GM19463 (cell line): ENCODE measurements at regions not wholly inside any gene's neighbourhood (a gene's known extent, or its start where the extent isn't known, plus 50 kb on each side); places are given as distances from the start of the nearest gene placed in this dataset.
"Not testable (repeated sequence)": the region's sequence is repeated elsewhere in the genome, so short reads cannot be mapped to it uniquely, and the experiment has no call there.

Source experiments
- ATAC-seq: cut with Tn5 transposase; IDR thresholded peaks from one replicate; pipeline ENCODE4 v1.9.1; 2021; ENCODE audit warnings: mild to moderate bottlenecking, moderate library complexity; ENCODE audit not compliant: unreplicated experiment

DNA sequence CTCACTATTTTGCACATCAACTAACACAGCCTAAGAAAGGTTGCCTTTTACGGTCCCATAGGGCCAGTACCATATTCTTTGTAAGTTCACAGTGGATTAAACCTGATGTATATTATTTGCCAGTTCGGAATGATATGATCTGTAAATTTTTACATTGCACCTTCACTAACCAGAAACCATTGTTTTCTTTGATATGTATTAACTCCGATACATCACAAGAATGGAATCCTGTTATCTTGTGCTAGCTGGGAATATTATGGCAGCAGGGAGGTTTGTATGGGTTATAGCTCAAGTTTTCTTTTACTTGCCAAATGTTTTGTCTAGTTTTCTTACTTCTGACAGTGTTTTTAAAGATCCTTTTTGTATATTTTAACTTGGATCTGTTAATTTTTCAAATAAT, 51.4 kb upstream of the S1PR1 start:
- ATAC-seq: no peak

DNA sequence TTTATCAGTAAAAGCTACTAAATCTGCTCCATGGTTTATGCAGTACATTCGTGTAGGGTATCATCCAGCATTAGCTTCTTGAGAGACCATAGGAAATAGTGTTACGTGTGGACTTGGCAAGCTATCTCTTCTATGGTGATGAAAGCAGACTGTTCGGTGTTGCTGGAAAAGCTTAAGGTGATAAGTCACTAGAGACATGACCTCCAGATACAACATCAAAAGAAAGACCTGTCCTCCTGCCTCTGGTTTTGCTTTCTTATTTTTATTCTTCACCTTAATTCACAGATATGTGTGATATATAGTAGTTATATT, 53.5 kb upstream of the S1PR1 start:
- no peak for ATAC-seq

DNA sequence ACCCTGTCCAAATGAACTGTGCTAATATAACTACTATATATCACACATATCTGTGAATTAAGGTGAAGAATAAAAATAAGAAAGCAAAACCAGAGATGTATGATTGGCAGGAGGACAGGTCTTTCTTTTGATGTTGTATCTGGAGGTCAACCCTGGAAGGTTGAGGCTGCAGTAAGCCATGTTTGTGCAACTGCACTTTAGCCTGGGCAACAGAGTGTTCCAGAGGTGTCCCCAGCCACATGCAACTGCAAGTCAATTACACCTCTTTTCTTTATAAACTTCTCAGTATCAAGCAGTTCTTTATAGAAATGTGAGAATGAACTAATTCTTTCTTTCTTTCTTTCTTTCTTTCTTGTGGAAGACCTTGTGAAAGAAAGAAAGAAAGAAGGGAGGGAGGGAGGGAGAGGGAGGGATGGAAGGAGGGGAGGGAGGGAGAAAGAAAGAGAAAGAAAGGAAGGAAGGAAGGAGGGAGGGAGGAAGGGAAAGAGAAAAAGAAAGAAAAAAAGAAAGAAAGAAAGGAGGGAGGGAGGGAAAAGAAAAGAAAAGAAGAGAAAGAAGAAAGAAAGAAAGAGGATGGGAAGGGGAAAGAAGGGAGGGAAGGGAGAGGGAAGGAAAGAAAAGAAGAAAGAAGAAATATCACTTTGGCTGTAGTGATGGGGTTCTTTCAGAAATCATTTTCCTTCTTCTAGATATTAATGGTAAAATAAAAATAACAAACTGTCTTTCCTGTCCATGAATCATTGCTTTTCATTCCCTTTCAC, 54.0 kb upstream of the S1PR1 start:
- ATAC-seq: no peak

DNA sequence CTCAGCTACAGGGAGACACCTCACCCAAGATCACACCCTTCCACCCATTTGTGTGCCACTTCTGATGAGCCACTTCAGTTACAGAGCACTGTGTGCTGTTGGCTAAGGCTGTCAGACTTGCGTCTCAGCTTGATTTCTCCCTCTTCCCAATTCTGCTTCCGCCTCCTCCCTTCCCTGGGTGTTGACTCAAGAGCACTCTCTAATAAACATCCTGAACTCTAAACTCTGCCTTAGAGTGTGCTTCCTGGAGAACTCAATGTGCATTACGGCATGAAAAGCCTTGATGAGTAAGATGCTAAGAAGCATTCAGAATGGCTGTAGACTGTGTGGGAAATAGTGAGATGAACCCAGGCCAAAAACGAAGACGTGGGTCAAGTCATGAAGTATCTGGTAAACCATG, 54.9 kb upstream of the S1PR1 start:
- ATAC-seq: no peak

DNA sequence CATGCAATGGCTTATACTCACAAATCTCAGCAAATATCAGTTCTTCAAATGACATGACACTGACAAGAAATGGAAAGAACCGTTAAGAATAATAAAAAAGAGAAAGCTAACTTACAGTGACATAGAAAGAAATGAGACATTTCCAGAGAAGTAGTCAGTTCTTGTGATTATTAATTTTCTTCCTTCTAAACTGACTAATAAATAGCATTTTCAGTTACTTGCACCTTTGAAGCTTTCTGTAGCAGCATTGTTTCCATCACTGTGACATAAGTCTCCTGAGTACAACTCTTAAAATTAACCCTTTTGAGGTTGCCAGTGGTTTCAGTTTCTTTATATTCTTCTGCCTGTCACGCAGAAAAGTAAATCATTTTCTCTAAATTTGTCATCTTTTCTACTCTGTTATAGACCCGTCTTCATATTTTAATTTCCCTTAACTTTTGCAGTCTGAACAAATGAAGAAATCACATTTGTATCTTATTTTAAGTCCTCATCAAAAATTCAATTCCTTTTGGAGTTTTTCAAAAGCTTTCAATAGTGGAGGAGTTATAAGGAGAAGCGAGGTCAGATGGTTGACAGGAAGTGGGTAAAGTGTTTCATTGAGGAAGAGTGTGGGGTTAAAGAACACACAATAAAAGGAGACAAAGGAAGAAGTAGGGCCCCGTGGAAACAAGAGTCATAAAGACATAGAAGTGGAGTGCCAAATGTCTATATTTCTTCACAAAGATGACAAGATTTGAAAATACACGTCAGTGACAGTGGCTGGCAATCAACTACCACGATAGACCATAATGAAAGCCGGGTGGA, 57.9 kb upstream of the S1PR1 start:
- ATAC-seq: peak; percentile 83

DNA sequence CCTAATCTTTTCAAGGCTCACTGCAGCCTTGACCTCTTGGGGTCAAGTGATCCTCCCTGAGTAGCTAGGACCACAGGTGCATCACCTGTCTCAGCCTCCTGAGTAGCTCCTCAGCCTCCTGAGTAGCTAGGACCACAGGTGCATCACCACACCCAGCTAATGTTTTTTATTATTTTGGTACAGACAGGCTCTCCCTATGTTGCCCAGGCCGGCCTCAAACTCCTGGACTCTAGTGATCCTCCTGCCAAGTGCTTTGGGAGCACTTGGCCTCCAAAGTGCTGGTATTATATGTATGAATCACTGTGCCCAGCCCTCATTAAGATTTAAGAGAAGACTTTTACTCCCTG, 58.5 kb upstream of the S1PR1 start:
- ATAC-seq: peak; percentile 3

DNA sequence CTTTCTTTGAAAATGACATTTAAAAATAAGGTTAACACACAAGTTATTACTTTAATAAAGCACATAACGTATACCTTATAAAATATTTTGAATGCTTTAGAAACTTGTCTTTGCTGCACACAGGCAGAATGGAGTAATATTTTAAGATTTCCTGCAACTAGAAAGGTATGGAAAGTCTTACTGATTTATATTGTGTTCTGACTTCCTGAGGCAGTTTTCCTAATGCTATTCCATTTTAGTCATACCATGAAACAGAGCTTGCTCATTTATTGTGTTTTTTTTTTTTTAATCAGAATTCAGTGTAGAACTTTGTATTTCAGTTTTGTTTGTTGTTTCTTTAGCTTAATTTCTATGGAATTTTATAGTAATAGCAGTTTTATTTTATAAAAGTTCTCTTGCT, 60.9 kb upstream of the S1PR1 start:
- no peak for ATAC-seq

DNA sequence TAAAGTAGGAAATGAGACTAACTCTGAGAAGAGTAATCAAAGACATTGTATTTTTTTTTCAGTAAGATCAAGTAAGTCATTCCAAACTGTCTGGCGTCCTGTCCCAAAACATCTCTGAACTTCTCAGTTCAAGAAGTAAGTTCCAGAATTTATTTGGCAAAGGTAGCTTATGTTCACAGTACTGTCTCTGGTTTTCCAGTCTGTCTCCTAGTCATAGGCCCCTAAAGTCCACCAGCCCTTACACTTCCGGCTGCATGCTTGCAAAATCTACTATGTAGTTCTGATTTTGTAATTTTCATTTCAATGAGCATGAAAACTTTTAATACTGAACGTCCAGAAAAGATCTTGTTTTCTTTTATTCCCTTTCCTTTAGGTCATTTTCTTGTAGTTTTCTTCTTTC, 61.4 kb upstream of the S1PR1 start:
- ATAC-seq: no peak

DNA sequence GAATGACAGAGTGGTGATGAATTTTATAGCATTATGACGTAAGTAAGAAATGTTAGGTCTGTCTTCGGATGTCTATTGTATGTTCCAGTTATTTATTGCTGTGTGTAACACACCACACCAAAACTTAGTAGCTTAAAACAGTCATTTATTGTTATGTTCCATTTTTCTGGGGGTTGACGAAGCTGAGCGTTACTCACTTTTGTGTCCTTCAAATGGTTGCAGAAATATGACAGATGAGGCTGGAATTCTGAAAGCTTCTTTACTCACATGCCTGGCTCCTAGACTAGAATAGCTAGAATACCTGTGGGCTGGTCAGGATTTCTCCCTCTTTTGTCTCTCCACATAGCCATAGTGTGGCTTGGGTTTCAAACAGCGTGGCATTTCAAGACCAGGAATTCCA, 62.1 kb upstream of the S1PR1 start:
- ATAC-seq: no peak

DNA sequence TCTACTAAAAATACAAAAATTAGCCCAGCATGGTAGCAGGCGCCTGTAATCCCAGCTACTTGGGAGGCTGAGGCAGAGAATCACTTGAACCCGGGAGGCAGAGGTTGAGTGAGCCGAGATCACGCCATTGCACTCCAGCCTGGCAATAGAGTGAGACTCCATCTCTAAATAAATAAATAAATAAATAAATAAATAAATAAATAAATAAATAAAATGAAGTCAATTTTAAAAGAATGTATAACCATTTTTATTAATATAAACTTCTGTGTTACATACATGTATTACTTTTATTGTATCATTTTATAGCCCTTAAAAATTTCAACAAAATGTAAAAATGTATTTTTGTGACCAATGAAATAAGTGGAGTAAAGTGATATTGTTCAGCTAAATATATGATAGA, 62.5 kb upstream of the S1PR1 start:
- ATAC-seq: not testable (repeated sequence)

DNA sequence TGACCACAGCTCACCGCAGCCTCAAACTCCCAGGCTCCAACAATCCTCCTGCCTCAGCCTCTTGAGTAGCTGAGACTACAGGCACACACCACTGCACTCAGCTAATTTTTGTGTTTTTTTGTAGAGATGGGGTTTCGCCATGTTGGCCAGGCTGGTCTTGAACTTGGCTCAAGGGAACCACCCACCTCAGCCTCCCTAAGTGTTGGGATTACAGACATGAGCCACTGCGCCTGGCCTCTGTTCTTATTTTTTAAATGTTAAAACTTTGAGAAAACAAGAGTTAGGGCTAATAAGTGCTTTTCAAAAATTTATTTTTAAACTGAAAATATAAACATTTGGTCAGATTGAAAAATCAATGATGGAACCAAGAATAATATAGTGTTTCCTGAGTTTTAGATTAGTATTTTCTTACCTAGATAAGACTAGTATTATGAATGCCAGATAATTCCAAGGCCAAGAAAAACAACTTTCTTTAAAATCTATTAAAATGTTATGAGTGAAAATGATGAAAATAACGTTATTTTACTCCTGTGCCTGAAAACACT, 66.2 kb upstream of the S1PR1 start:
- no peak for ATAC-seq

DNA sequence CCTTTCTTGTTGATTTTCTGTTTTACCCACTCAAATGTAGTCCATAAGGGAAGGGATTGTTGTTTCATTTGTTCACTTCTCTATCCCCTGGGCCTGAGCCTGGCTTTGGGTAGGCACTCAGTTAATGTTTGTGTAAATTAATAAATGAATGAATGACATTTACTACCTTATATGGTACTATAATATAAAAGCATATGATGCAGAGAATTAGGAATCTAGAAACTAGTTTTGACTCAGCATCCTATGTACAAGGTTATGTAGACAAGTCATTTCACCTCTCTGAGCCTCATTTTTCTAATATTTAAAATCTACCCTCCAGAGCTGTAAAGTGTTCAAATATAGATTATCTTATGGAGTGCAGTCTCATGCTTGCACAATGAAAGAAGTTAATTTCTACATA, 68.9 kb upstream of the S1PR1 start:
- peak; percentile 61 for ATAC-seq

DNA sequence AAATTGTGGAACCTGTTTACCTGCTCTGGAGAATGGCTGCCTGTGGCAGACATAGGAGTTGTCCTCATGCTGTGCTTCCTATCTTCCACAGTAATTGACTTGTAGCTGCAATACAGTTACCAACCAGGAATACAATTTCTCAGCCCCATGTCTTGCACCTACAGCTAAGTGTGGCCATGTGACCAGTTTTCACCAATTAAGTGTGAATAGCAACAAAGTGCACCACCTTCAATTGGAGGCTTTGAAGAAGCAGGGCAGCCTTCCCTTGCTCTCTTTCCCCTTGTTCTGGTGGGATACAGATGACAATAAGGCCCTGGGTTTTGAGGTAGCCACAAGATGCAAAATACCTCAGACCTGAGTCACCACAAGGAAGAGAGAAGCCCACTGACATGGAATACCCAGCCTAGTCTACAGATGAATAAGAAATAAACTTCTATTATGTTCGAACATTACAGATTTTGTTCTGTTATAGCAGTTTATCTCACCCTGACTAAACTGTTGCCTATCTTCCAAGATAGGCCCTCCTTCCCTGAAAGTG, 70.2 kb upstream of the S1PR1 start:
- no peak for ATAC-seq

DNA sequence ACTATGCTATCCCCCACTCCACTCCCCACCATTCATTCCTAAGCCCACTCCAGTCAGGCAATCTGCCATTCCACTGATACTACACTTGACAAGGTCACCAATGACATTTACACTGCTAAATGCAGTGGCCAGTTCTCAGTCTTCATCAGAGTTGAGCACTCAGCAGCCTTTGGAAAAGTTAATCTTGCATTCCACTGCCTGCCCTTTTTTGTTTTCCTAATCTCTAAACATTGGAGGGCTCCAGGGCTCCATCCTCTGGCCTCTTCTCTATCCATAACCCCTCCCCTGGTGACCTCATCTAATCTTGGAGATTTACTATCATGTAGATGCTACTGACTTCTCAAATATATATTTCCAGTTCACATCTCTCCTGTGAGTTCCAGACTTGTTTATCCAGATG, 70.9 kb upstream of the S1PR1 start:
- no peak for ATAC-seq

DNA sequence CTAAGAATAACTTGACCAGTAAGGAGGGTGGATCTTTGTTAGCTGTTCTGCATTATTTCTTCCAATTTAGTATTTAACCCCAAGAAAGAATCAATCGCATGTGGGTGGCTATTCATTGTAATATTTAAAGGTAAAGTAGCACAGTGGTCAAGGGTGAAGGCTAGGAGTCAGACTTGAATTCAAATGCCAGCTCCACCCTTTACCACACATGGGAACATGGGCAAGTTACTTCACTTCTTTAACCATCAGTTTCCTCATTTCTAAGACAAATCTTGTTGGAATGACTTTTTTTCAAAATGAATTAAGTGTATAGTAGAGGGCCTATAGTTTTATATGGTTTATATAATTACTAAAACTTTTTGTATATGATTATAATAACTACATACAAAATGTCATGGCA, 71.3 kb upstream of the S1PR1 start:
- ATAC-seq: no peak

DNA sequence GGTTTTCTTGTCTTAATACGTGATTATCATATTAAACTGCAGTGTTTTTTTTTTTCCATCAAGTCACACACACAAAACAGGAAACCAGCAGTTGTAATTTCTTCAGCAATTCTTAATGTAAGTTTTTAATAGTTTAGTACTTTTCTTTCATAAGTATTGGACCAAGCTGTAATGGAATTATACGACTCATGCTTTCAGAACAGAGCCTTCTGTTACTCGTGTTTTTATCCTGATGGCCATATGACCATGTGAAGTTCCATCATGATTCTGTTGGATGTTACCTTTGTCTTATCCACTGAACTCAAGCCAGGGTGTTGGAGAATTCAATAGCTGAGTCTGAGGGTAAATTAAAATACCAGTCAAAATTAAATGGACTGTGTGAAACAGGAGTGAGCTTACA, 72.0 kb upstream of the S1PR1 start:
- no peak for ATAC-seq

DNA sequence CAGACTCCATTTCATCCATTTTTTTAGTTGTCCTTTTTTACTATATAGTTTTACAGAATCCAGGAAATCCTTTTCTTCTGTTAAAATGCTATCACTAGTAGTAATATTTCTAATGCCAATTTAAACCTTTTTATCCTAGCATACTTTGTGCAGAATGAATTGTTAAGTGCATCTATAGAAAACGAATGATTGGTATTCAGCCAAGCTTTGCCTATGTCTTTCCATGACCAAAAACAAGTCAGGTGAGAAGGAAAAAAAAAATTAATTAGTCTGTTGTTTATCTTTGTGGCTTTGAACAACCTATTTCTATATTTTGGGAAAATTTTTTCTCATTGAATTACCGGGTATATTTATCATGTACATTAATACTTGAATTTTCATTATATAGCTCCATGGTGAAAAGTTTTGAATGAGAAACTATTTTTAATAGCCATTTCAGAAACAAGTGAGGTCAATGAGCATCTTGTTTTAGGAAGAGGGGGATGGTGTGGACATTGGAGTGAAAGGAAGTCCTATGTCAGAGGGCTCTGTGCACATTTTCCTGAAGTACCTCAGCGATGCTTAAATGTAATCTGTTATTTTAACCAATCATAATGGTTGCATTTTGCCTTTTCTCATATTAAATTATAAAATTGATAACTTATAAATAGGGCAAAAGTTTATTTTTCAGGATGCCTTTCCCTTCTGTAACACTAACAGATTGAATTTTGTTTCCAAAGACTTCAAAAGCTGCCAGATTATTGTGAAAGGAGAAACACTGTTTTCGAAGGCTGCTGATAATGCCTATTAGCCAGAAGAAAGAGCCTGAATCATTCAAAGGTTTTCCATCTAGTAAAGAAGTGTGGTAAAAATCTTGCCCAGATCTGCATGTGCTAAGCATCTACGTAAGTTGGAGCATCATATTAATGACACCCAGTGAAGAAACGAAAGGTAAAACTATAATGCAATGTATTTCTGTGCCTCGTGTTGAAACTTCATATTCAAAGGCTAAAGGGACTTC, 73.8 kb upstream of the S1PR1 start:
- ATAC-seq: no peak

DNA sequence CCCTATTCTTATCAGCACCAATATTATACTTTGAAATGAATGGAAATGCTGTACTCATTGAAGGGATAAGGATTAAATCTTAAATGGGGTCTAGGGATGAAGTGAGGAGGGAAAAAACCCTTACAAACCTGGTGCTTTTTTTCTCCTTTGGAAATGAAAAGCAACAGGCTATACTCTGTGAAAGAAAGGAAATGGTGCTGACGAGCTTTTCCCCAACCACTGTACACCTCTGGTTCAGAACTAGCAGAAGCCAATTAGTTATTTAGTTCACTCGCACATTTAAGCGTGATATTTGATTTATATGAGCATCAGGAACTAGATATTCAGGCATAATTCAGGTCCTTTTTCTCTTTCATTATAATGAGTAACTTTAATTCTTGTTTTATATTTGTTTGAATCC, 74.5 kb upstream of the S1PR1 start:
- ATAC-seq: no peak

DNA sequence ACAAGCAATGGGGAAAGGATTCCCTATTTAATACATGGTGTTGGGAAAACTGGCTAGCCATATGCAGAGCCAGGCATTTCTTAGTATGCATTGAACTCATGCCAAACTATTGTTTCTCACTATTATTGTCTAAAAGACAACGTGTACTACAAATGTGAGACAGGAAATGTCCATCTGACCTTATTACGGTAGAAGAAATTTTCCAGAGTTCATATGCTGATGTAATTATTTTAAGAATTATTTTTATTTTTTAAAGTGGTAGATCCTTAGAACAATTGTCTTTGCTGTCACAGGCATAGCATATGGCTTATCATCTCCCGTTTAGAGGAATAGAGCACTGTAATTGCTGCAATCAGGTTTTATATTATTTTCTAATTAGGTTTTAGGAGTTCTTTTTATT, 75.2 kb upstream of the S1PR1 start:
- ATAC-seq: no peak

DNA sequence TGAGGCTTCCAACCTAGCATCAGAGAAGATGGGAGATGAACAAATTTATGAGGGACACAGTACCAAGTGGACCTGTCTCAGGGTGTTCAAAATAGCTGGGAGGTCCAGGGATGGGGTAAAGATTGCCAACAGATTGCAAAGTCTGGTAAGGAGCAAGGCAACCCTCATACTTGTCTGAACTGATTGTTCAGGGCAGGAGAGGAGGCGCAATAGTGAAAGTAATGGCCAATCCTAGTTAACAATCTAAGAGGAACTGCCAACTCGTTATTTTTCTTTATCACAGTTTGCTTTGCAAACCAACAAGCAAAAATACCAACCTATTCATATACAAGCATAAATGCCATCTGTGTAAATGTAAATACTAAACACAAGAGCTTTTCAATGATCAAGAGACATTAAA, 78.4 kb upstream of the S1PR1 start:
- peak; percentile 89 for ATAC-seq

DNA sequence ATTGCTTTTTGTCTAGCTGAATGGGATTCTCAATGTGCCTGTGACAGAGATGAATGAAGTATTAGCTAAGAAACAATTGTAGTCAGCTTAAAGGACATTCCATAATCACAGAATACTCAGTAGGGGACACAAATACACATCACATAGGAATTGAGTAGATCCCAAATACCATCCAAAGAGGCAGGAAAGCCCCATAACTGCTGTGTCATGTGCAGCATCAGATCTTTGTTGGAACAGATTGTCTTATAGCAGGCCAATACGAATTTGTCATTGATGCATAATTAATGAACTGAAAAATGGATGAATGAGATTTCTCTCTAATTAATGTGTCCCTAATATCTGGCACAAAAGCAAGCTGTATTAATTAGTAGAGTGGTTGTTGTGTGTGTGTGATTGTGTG, 82.3 kb upstream of the S1PR1 start:
- no peak for ATAC-seq
